Retinal pigment epithelial cell (primary cell): ENCODE measurements at regions not wholly inside any gene's neighbourhood (a gene's known extent, or its start where the extent isn't known, plus 50 kb on each side); places are given as distances from the start of the nearest gene placed in this dataset.

Source experiments
- DNase-seq: peaks from one replicate; pipeline ENCODE4 v3.0.0-alpha.2; 2010; ENCODE audit warnings: low read depth
- H3K4me3 ChIP-seq: 2 replicates; pipeline ENCODE4 v1.5.1; 2011; ENCODE audit warnings: mild to moderate bottlenecking, low read length, control low read depth, moderate library complexity
- CTCF ChIP-seq: conservative IDR thresholded peaks from 2 replicates; pipeline ENCODE4 v1.5.1; 2011; ENCODE audit warnings: low read depth, low read length, control low read depth, inconsistent platforms

- H3K4me3 ChIP-seq: no peak overlapping the region
- no peak for TF ChIP-seq CTCF
- peak; percentile 75 for DNase-seq
Measured at GRCh38 chr9:79224672-79225433, 346.9 kb upstream of the TLE4 start.

GRCh38 chr9:79233542-79233941, 338.2 kb upstream of the TLE4 start:
- no peak for DNase-seq
- peak; percentile 53 for TF ChIP-seq CTCF
- no peak overlapping the region for H3K4me3 ChIP-seq

- DNase-seq: peak; percentile 29
- no peak for TF ChIP-seq CTCF
- H3K4me3 ChIP-seq: no peak overlapping the region
Measured at GRCh38 chr9:79236466-79236865, 335.3 kb upstream of the TLE4 start.

- DNase-seq: peak; percentile 84
- TF ChIP-seq CTCF: no peak
- no peak overlapping the region for H3K4me3 ChIP-seq
Measured at GRCh38 chr9:79237861-79238260, 333.9 kb upstream of the TLE4 start.

- no peak for TF ChIP-seq CTCF
- no peak for DNase-seq
Measured at GRCh38 chr9:79240774-79241173, 331.0 kb upstream of the TLE4 start.

GRCh38 chr9:79242489-79242888, 329.3 kb upstream of the TLE4 start:
- H3K4me3 ChIP-seq: no peak overlapping the region
- no peak for TF ChIP-seq CTCF
- DNase-seq: no peak

More at GRCh38 chr9:79240774-79241173, 331.0 kb upstream of the TLE4 start:
- H3K4me3 ChIP-seq: no peak overlapping the region

GRCh38 chr9:79246170-79246569, 325.6 kb upstream of the TLE4 start:
- no peak for TF ChIP-seq CTCF
- no peak for DNase-seq
- no peak overlapping the region for H3K4me3 ChIP-seq
